KG1 (cell line): ENCODE measurements at regions not wholly inside any gene's neighbourhood (a gene's known extent, or its start where the extent isn't known, plus 50 kb on each side); places are given as distances from the start of the nearest gene placed in this dataset.

ENCODE experiments used
- DNase-seq: peaks from one replicate; lab custom pipeline; 2025; lab: John Stamatoyannopoulos, UW

GRCh38 chr19:28934631-28935030 is 278.3 kb downstream of the UQCRFS1 start:
- DNase-seq: no peak

DNA sequence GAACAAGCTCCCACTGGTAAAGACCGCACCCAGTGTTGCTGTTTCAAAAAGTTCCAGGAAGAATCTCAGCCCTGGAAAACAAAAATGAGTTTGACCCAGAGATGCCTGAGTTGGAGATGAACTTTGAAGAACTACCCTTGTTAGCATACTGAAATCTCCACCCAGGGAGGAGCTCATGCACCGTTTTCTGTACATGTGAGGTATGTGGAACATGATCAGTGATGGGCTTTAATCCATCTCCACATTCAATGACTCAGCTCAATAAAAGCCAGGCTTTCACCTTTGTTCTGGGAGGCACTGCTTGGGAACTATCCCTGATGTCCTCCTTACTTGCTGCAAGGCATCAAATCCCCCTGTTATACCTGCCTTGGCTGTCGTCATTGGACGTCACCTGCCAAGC is 279.9 kb downstream of the UQCRFS1 start:
- DNase-seq: no peak

GRCh38 chr19:28932446-28932845 is 280.5 kb downstream of the UQCRFS1 start:
- DNase-seq: no peak

DNA sequence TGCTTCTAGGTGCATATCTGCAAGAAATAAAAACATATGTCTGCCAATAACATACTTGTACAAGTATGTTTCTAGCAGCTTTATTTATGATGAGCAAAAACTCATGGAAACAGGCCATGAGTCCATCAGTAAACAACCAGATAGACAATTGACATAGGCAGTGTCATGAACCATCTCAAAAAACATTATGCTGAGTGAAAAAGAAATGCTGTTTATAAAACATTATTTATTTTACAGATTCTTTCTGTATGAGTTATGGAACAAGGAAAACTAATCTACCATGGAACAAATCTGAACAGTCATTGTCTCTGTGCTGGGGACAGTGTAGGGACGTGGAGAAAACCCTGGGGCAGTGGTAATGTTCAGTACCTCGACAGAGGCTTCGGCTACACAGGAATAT is 283.9 kb downstream of the UQCRFS1 start:
- no peak for DNase-seq

GRCh38 chr19:28927456-28927855 is 285.5 kb downstream of the UQCRFS1 start:
- DNase-seq: no peak

DNA sequence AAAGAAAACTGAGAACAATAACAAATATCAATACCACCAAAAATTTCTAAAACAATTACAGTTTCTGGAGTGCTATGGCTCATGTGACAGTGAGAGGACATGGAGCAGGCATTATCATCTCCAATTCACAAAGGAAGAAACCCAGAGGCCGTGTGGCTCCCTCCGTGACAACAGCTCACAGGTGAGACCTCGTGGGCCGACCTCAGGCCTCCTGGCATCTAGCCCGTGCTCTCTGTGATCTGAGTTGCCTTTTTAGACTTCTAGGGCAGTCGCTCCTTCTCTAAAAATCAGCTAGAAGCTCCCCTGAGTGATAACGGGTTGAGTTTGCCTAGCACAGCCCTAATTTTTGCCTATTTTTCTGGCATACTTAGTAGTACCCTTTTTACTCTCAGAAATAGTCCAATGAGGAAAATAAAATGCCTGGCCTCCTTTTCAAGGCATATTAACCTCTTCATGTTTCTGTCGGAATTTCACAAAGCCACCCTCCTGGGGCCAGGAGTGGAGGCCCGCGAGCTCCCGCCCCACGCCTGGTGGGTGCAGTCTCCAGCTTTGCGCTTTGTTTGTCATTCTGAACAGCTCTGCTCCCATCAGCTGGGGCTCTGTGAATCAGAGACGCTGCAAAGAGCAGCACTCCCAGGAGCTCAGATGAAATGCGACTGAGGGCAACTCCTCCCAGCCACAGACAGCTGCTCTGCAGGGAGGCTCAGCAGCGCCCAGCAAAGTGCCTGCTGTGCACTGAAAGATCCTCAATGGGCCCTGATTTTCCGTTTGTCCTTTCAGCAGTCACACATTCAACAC is 292.5 kb downstream of the UQCRFS1 start:
- DNase-seq: no peak

GRCh38 chr19:28917621-28918020 is 295.3 kb downstream of the UQCRFS1 start:
- no peak for DNase-seq

- no peak for DNase-seq
These were observed 297.1 kb downstream of the UQCRFS1 start for GRCh38 chr19:28915737-28916460.

GRCh38 chr19:28915202-28915601 is 297.7 kb downstream of the UQCRFS1 start:
- DNase-seq: no peak

DNA sequence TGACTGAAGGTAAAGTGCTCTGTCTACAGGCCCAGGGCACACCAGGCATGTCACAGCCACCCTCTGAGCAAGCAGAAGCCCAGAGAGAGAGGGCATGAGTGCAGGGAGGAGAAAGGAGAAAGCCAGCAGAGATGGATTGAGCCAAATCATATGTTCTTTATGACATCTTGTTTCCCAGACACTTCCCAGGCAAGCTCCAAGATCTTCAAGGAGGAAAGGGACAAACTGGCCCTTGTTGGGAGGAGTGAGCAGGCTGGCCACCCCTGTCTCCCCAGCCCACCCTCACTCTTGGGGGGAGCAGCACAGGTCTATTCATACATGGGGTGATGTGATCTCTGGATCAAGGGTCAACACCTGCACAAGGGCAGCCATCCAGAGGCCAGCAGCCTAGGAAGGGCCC is 298.8 kb downstream of the UQCRFS1 start:
- no peak for DNase-seq

GRCh38 chr19:28913626-28914025 is 299.3 kb downstream of the UQCRFS1 start:
- DNase-seq: no peak

GRCh38 chr19:28908941-28909340 is 304.0 kb downstream of the UQCRFS1 start:
- no peak for DNase-seq

DNA sequence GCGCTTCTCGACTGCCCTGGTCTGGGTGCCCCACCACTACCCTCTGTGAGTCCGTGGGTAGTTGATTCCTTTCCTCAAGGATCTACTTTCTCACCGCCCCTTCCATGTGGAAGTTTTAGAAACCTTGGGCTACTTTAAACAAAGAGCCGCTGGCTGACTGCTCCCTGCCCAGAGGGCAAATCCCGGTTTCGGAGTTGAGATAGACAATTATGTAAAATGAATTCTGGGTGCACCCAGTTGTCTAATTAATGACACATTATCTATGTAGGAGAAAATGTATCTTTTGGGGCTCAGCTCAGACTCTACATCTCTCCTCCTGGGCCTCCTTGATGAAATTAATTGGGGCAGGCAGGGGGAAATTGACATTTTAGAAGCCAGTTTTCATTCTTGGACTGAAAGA is 305.4 kb downstream of the UQCRFS1 start:
- no peak for DNase-seq

GRCh38 chr19:28905996-28906395 is 307.0 kb downstream of the UQCRFS1 start:
- no peak for DNase-seq

DNA sequence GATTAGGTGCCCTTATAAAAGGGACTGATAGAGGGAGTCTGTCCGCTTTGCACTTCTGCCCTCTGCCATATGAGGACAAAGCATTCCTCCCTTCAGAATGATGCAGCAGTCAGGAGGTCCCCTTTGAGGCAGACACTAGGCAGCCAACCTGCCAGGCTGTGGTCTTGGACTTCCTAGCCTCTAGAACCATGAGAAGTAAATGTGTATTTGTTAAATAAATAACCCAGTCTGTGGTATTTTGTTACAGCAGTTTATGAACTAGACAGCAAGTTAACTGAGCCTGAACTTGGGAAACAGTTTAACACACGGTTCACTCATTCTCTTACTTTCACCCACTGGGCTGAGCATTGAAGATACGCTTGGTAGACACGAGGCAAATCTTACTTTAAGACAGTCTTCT is 313.2 kb downstream of the UQCRFS1 start:
- no peak for DNase-seq

GRCh38 chr19:28898249-28898648 is 314.7 kb downstream of the UQCRFS1 start:
- DNase-seq: no peak

- no peak for DNase-seq
These were observed 322.8 kb downstream of the UQCRFS1 start for GRCh38 chr19:28889941-28890670.

GRCh38 chr19:28887920-28888618 is 324.9 kb downstream of the UQCRFS1 start:
- no peak for DNase-seq

DNA sequence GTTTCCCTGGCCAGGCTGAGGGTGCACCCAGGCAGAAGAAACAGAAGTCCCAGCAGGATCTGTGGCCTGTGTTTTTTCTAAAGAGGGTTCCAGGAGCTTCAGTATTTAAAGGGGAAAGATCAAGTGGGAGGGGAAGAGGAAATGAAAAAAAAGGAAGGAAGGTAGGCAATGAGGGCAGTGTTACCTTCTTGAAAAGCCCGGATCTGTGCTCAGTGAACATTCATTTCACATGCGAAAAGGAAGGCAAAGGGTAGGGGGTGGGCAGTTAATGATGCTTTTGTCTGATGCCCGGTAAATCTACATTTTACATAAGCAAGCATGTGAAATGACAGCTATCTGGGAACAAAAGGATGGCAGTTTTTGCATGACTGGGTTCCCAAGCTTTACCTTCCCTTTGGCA is 326.2 kb downstream of the UQCRFS1 start:
- no peak for DNase-seq

GRCh38 chr19:28885965-28886364 is 327.0 kb downstream of the UQCRFS1 start:
- no peak for DNase-seq

DNA sequence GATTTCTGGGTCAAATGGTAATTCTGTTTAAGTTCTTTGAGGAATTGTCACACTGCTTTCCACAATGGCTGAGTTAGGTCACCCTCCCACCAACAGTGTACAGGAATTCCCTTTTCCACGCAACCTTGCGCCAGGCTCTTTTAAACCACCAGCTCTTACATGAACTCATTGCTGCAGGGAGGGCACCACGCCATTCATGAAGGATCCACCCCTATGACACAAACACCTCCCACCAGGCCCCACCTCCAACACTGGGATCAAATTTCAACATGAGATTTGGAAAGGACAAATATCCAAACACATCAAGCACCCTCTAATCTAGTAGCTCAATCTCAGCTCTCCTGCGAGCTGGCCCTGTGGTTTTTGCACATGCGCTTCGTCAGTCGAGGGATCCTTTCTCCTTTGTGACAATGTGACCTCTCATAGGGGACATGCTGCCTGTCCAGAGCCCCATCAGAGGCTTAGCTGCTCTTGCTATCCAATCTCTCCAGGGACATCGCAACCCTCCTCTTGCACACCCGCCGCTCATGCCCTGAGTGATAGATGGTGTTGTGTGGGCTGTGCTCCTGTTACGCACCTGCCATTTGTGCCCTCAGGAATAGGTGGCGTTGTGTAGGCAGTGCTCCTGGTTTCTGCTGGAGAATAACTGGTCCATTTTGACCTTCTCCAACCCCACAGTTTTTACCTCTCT is 328.0 kb downstream of the UQCRFS1 start:
- DNase-seq: no peak

- no peak for DNase-seq
These were observed 329.7 kb downstream of the UQCRFS1 start for GRCh38 chr19:28883241-28883693.
